CD1c-positive myeloid dendritic cell (primary cell): ENCODE measurements at regions not wholly inside any gene's neighbourhood (a gene's known extent, or its start where the extent isn't known, plus 50 kb on each side); places are given as distances from the start of the nearest gene placed in this dataset.
A peak's percentile ranks its signal among the peaks of the same experiment; 100 is the strongest.

ENCODE experiments used
- DNase-seq: peaks from one replicate; pipeline ENCODE4 v3.0.0-alpha.2; 2016; ENCODE audit errors: extremely low spot score

GRCh38 chr5:109945097-109945678 lies 255.5 kb downstream of the MAN2A1 start:
- DNase-seq, result no peak

GRCh38 chr5:109945723-109946480 lies 256.2 kb downstream of the MAN2A1 start:
- DNase-seq, result no peak

GRCh38 chr5:109946610-109947009 lies 256.9 kb downstream of the MAN2A1 start:
- no peak for DNase-seq

- DNase-seq, result no peak
Measured at GRCh38 chr5:109947667-109948066, 257.9 kb downstream of the MAN2A1 start.

GRCh38 chr5:109950634-109951033 lies 260.9 kb downstream of the MAN2A1 start:
- no peak for DNase-seq

- no peak for DNase-seq
Measured at GRCh38 chr5:109951348-109951747, 261.6 kb downstream of the MAN2A1 start.

GRCh38 chr5:109951758-109952157 lies 262.0 kb downstream of the MAN2A1 start:
- DNase-seq, result no peak

- no peak for DNase-seq
Measured at GRCh38 chr5:109953761-109954160, 264.0 kb downstream of the MAN2A1 start.

- DNase-seq, result no peak
Measured at GRCh38 chr5:109956884-109957283, 267.2 kb downstream of the MAN2A1 start.

GRCh38 chr5:109958082-109958481 lies 268.4 kb downstream of the MAN2A1 start:
- no peak for DNase-seq

- DNase-seq, result no peak
Measured at GRCh38 chr5:109959652-109960051, 269.9 kb downstream of the MAN2A1 start.

- peak; percentile 63 for DNase-seq
Measured at GRCh38 chr5:109961751-109962150, 272.0 kb downstream of the MAN2A1 start.

GRCh38 chr5:109962882-109963603 lies 273.3 kb downstream of the MAN2A1 start:
- peak; percentile 2 for DNase-seq

GRCh38 chr5:109964136-109964535 lies 274.4 kb downstream of the MAN2A1 start:
- no peak for DNase-seq

GRCh38 chr5:109965634-109966033 lies 275.9 kb downstream of the MAN2A1 start:
- no peak for DNase-seq

GRCh38 chr5:109971968-109972367 lies 282.2 kb downstream of the MAN2A1 start:
- no peak for DNase-seq

- no peak for DNase-seq
Measured at GRCh38 chr5:109981979-109982378, 292.3 kb downstream of the MAN2A1 start.

GRCh38 chr5:109982966-109983534 lies 293.3 kb downstream of the MAN2A1 start:
- DNase-seq, result no peak

- DNase-seq, result no peak
Measured at GRCh38 chr5:109986726-109987125, 297.0 kb downstream of the MAN2A1 start.

GRCh38 chr5:109987355-109987754 lies 297.6 kb downstream of the MAN2A1 start:
- DNase-seq, result no peak

GRCh38 chr5:109987970-109988369 lies 298.2 kb downstream of the MAN2A1 start:
- no peak for DNase-seq

- no peak for DNase-seq
Measured at GRCh38 chr5:109989161-109989560, 299.4 kb downstream of the MAN2A1 start.
